Peyer's patch (tissue), 4 donors: ENCODE measurements at regions not wholly inside any gene's neighbourhood (a gene's known extent, or its start where the extent isn't known, plus 50 kb on each side); places are given as distances from the start of the nearest gene placed in this dataset.

Experiments
- POLR2A ChIP-seq, 2 donors: fragments of 450-650 bp; IDR thresholded peaks; one replicate each; pipeline ENCODE4 v1.5.1; 2017; ENCODE audit warnings: antibody characterized with exemption in 2 of 2, mild to moderate bottlenecking in 2 of 2, moderate library complexity in 2 of 2
- TF ChIP-seq, protein P1 (sequence below), 6 experiments: fragments of 450-650 bp in 4 of 6; fragments of 200-600 bp in 2 of 6; sonication (generic) in 1 of 6; IDR thresholded peaks; one replicate each; pipeline ENCODE4 v1.5.1; 2017 to 2019; ENCODE audit warnings: antibody characterized with exemption in 6 of 6, mild to moderate bottlenecking in 3 of 6, moderate library complexity in 1 of 6

DNA sequence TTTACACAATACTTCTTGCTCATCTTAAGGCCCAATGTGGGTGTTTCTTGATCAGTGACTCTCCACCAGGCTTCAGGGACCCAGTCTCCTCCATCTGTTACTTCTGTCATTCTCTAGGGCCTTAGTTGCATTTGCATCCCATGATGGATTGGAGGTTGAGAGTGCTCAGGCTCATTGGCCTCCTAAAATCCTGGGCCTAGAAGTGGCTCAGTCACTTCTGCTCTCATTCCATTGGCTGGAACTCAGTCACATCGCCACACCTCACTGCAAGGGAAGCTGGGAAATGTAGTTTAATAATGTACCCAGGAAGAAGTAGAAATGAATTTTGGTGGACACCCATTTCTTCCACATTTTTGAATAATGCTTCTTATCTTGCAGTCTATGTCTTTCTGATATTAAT lies 223.5 kb downstream of the HRH4 start:
- TF ChIP-seq, protein P1, sequence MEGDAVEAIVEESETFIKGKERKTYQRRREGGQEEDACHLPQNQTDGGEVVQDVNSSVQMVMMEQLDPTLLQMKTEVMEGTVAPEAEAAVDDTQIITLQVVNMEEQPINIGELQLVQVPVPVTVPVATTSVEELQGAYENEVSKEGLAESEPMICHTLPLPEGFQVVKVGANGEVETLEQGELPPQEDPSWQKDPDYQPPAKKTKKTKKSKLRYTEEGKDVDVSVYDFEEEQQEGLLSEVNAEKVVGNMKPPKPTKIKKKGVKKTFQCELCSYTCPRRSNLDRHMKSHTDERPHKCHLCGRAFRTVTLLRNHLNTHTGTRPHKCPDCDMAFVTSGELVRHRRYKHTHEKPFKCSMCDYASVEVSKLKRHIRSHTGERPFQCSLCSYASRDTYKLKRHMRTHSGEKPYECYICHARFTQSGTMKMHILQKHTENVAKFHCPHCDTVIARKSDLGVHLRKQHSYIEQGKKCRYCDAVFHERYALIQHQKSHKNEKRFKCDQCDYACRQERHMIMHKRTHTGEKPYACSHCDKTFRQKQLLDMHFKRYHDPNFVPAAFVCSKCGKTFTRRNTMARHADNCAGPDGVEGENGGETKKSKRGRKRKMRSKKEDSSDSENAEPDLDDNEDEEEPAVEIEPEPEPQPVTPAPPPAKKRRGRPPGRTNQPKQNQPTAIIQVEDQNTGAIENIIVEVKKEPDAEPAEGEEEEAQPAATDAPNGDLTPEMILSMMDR (IDR thresholded peaks at IDR 0.05) = no peak
- TF ChIP-seq POLR2A (IDR thresholded peaks at IDR 0.05) = no peak
